Neural progenitor cell (in vitro differentiated cells): ENCODE measurements at regions not wholly inside any gene's neighbourhood (a gene's known extent, or its start where the extent isn't known, plus 50 kb on each side); places are given as distances from the start of the nearest gene placed in this dataset.

ENCODE experiments used
- DNase-seq: peaks from one replicate; pipeline ENCODE4 v3.0.0-alpha.2; 2016; ENCODE audit warnings: low spot score
- H2AFZ ChIP-seq: fragments of 200-600 bp; sonication (generic); replicated peaks from 2 replicates; pipeline ENCODE4 v1.6.1; 2016; ENCODE audit warnings: antibody characterized with exemption
- H3F3A ChIP-seq: fragments of 200-600 bp; sonication (generic); 2 replicates; pipeline ENCODE4 v1.6.1; 2016; ENCODE audit warnings: antibody characterized with exemption, low read depth
- H3K27ac ChIP-seq: fragments of 200-600 bp; sonication (generic); 2 replicates; pipeline ENCODE4 v1.5.1; 2016; ENCODE audit warnings: mild to moderate bottlenecking
- H3K27me3 ChIP-seq: fragments of 200-600 bp; sonication (generic); 2 replicates; pipeline ENCODE4 v1.6.1; 2016; ENCODE audit warnings: mild to moderate bottlenecking, moderate library complexity
- H3K36me3 ChIP-seq: fragments of 200-600 bp; sonication (generic); 2 replicates; pipeline ENCODE4 v1.5.1; 2016
- H3K4me1 ChIP-seq: fragments of 200-600 bp; sonication (generic); 2 replicates; pipeline ENCODE4 v1.6.1; 2016; ENCODE audit warnings: mixed run types
- H3K4me2 ChIP-seq: fragments of 200-600 bp; sonication (generic); 2 replicates; pipeline ENCODE4 v1.6.1; 2016
- H3K4me3 ChIP-seq: fragments of 200-600 bp; sonication (generic); 2 replicates; pipeline ENCODE4 v1.5.1; 2016
- H3K79me2 ChIP-seq: fragments of 200-600 bp; sonication (generic); 2 replicates; pipeline ENCODE4 v1.6.1; 2016; ENCODE audit warnings: low read depth
- H3K9ac ChIP-seq: fragments of 200-600 bp; sonication (generic); 2 replicates; pipeline ENCODE4 v1.6.1; 2016
- H3K9me3 ChIP-seq: fragments of 200-600 bp; sonication (generic); 2 replicates; pipeline ENCODE4 v1.5.1; 2016; ENCODE audit warnings: low read depth
- H4K20me1 ChIP-seq: fragments of 200-600 bp; sonication (generic); 2 replicates; pipeline ENCODE4 v1.6.1; 2016; ENCODE audit warnings: low read depth
- H3K27ac Mint-ChIP-seq: 3 replicates; pipeline ENCODE4 v1.8.0; 2021; ENCODE audit warnings: mixed read lengths
- H3K27me3 Mint-ChIP-seq: 2 replicates; pipeline ENCODE4 v1.8.0; 2022; ENCODE audit warnings: low read depth, mild to moderate bottlenecking, inconsistent platforms, moderate library complexity, mixed read lengths; ENCODE audit not compliant: insufficient read depth
- H3K36me3 Mint-ChIP-seq: 3 replicates; pipeline ENCODE4 v1.8.0; 2021; ENCODE audit warnings: mixed read lengths
- H3K4me1 Mint-ChIP-seq: 3 replicates; pipeline ENCODE4 v1.8.0; 2021; ENCODE audit warnings: mixed read lengths
- H3K4me3 Mint-ChIP-seq: 3 replicates; pipeline ENCODE4 v1.8.0; 2021; ENCODE audit warnings: mild to moderate bottlenecking, moderate library complexity, mixed read lengths
- H3K9me3 Mint-ChIP-seq: 3 replicates; pipeline ENCODE4 v1.8.0; 2020; ENCODE audit warnings: mixed read lengths
- EZH2 ChIP-seq: fragments of 200-600 bp; sonication (generic); IDR thresholded peaks from 2 replicates; pipeline ENCODE4 v1.6.1; 2017; ENCODE audit warnings: antibody characterized with exemption, mild to moderate bottlenecking, moderate library complexity
- EZH2phosphoT487 ChIP-seq: fragments of 200-600 bp; sonication (generic); IDR thresholded peaks from 2 replicates; pipeline ENCODE4 v1.6.1; 2017; ENCODE audit warnings: antibody characterized with exemption
- TF ChIP-seq, protein P1 (sequence below): fragments of 200-600 bp; sonication (generic); IDR thresholded peaks from 2 replicates; pipeline ENCODE4 v1.5.1; 2017; ENCODE audit warnings: antibody characterized with exemption, mild to moderate bottlenecking

GRCh38 chr6:170095273-170095981 is 195.5 kb downstream of the DLL1 start:
- H3K9me3 ChIP-seq = no peaks in the 10 kb centered on the region
- TF ChIP-seq, protein P1, sequence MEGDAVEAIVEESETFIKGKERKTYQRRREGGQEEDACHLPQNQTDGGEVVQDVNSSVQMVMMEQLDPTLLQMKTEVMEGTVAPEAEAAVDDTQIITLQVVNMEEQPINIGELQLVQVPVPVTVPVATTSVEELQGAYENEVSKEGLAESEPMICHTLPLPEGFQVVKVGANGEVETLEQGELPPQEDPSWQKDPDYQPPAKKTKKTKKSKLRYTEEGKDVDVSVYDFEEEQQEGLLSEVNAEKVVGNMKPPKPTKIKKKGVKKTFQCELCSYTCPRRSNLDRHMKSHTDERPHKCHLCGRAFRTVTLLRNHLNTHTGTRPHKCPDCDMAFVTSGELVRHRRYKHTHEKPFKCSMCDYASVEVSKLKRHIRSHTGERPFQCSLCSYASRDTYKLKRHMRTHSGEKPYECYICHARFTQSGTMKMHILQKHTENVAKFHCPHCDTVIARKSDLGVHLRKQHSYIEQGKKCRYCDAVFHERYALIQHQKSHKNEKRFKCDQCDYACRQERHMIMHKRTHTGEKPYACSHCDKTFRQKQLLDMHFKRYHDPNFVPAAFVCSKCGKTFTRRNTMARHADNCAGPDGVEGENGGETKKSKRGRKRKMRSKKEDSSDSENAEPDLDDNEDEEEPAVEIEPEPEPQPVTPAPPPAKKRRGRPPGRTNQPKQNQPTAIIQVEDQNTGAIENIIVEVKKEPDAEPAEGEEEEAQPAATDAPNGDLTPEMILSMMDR = no peak
- no peak for TF ChIP-seq EZH2phosphoT487
- TF ChIP-seq EZH2 = no peak
- H3K4me1 ChIP-seq = peaks cover 20% of the 10 kb centered on the region
- H3K9me3 Mint-ChIP-seq = no peaks in the 10 kb centered on the region
- no peaks in the 10 kb centered on the region for H3K79me2 ChIP-seq
- no peak overlapping the region for H3K9ac ChIP-seq
- no peak for DNase-seq
- no peak overlapping the region for H3K27ac Mint-ChIP-seq
- peaks cover 30% of the 10 kb centered on the region for H3K4me1 Mint-ChIP-seq
- H3K4me2 ChIP-seq = no peak overlapping the region
- no peak overlapping the region for H3K4me3 Mint-ChIP-seq
- peak overlapping the region; percentile 36 for H2AFZ ChIP-seq
- H3K36me3 ChIP-seq = no peaks in the 10 kb centered on the region
- H3K27me3 Mint-ChIP-seq = peaks cover 15% of the 10 kb centered on the region
- no peak overlapping the region for H3K27ac ChIP-seq
- H4K20me1 ChIP-seq = no peaks in the 10 kb centered on the region
- no peaks in the 10 kb centered on the region for H3F3A ChIP-seq
- no peak overlapping the region for H3K4me3 ChIP-seq
- no peaks in the 10 kb centered on the region for H3K27me3 ChIP-seq
- H3K36me3 Mint-ChIP-seq = no peaks in the 10 kb centered on the region

GRCh38 chr6:170094686-170095272 is 196.1 kb downstream of the DLL1 start:
- Histone ChIP-seq H3K27me3 (no peaks in the 10 kb centered on the region), H3K4me1 (peaks cover 20% of the 10 kb centered on the region), H3K4me3 (no peak overlapping the region), H3K9ac (no peak overlapping the region), H3K36me3 (no peaks in the 10 kb centered on the region), H3K27ac (no peak overlapping the region), H3F3A (no peaks in the 10 kb centered on the region), H3K79me2 (no peaks in the 10 kb centered on the region), H3K4me2 (no peak overlapping the region), H4K20me1 (no peaks in the 10 kb centered on the region), H3K9me3 (no peaks in the 10 kb centered on the region), H2AFZ (no peak overlapping the region)
- Mint-ChIP-seq H3K36me3 (no peaks in the 10 kb centered on the region), H3K4me3 (no peak overlapping the region), H3K4me1 (peaks cover 30% of the 10 kb centered on the region), H3K27ac (peak overlapping the region; percentile 76), H3K9me3 (no peaks in the 10 kb centered on the region), H3K27me3 (peaks cover 13% of the 10 kb centered on the region)
- TF ChIP-seq EZH2 (no peak), EZH2phosphoT487 (no peak)
- TF ChIP-seq, protein P1 = no peak
- no peak for DNase-seq

DNA sequence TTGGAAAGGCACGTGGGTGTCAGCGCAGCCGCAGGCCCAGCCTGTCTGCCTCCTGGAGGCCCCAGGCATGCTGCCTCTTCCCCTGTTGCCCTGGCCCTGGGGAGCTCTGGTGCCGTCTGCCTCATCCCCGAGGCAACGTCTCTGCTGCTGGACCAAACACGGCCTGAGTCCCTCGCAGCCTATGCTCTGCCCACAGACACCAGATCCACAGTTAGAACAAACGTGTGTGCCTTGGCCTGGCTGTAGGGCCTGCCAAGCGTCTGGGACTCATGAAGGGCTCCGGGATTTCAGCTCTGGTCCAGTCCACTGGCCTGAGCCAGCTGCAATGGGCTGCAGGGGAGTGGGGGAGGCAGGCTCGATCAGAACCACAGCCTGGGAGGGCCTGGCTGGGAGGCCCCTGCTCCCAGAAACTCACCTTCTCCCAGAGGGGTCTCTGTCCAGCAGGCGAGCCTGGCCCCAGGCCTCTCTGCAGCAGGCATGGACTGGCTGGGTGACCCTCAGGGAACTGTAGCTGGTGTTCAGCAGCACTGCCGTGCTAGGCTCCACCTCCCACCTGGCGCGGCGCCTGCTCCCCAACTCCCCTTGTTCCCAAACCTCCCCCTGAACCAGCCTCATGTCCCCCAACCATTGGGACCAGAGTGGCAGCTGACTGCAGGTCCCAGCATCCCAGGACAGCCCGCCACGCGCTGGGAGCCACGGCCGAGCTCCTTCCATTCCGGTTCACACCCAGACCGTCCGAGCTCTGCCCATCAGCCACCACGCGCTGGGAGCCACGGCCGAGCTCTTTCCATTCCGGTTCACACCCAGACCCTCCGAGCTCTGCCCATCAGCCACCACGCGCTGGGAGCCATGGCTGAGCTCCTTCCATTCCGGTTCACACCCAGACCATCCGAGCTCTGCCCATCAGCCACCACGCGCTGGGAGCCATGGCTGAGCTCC is 197.0 kb downstream of the DLL1 start:
- DNase-seq = no peak
- TF ChIP-seq EZH2phosphoT487 (no peak), EZH2 (no peak)
- TF ChIP-seq, protein P1 = no peak
- no peaks in the 10 kb centered on the region for H3K9me3 ChIP-seq
- no peak overlapping the region for H3K9ac ChIP-seq
- H3K27me3 ChIP-seq = no peaks in the 10 kb centered on the region
- Mint-ChIP-seq H3K36me3 (no peaks in the 10 kb centered on the region), H3K27me3 (peaks cover 13% of the 10 kb centered on the region), H3K4me1 (peaks cover 32% of the 10 kb centered on the region), H3K4me3 (no peak overlapping the region), H3K9me3 (no peaks in the 10 kb centered on the region), H3K27ac (no peak overlapping the region)
- no peak overlapping the region for H2AFZ ChIP-seq
- no peak overlapping the region for H3K27ac ChIP-seq
- H3K36me3 ChIP-seq = no peaks in the 10 kb centered on the region
- H3K4me3 ChIP-seq = no peak overlapping the region
- H3K79me2 ChIP-seq = no peaks in the 10 kb centered on the region
- H3F3A ChIP-seq = no peaks in the 10 kb centered on the region
- H3K4me1 ChIP-seq = peaks cover 20% of the 10 kb centered on the region
- H4K20me1 ChIP-seq = no peaks in the 10 kb centered on the region
- H3K4me2 ChIP-seq = no peak overlapping the region
